HG03196 (cell line): ENCODE measurements at regions not wholly inside any gene's neighbourhood (a gene's known extent, or its start where the extent isn't known, plus 50 kb on each side); places are given as distances from the start of the nearest gene placed in this dataset.

Experiments
- ATAC-seq: cut with Tn5 transposase; IDR thresholded peaks from one replicate; pipeline ENCODE4 v1.9.1; 2021; ENCODE audit not compliant: unreplicated experiment

DNA sequence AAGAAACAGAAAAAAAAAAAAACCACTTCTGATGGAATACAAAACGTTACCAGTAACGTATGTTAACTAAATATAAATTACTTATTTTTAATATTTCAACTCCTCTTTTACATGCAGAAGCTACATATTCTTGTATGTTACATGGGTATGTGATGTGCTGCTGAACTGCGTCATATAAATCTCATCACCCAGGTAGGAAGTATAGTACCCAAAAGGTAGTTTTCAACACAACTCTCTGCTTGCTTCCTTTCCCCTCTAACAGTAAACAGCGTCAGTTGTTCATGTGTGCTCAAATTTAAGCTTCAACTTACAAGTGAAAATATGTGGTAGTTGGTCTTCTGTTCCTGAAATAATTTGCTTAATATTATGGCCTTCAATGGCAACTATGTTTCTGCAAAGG is 250.0 kb upstream of the RBMY1B start:
- ATAC-seq, result no peak

DNA sequence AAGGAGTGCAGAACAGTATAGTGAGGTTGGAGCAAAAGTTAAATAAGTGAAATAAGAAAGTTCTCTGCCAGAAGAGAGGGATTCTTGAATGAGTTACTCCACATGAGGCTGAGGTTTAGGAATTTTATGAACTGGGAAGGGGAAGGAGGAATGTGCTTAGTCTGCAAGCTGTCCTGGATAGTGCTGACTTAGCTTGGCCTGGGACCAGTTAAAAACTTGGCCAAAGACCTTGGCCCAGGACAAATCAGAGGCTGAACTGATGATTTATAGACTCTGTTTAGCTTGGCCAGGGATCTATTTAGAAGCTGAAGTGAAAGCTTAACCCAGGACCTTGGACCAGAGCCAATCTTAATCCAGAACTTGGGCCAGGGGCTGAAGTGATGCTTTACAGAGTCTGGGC is 244.4 kb upstream of the RBMY1B start:
- no peak for ATAC-seq

DNA sequence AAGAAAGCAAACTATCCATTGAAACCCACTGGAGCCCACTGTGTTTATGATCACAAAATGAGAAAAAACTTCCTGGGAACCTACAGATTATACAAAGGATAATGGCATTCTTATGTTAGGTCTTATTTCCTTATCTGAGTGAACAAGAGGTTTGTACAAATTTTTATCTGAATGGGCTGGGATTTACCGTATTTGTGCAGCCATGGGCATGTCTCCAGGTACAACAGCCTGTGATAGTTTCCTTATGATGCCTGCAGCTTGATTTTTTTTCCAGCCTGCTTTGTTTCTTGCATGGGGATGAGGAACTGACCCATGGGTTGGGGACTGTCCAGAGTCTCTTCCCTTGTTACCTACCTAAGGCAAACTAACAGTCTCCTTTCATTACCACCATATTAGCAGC is 244.0 kb upstream of the RBMY1B start:
- ATAC-seq, result no peak

DNA sequence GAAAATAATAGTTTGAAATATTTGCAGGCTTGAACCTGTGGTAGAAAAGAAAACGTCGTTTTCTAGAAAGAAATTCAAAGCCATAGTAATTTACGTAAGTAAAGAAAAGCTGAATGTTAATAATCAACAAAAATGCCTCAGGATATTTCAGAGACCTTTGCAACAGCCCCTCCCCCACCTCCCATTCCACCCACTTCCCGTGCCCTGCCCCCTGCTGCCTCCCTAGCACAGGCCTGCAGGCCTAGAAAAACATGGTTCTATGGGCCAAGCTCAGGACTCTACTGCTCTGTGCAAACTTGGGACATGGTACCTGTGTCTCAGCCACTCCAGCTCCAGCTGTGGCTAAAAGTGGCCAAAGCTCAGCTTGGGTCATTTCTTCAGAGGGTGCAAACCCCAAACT is 223.4 kb upstream of the RBMY1B start:
- no peak for ATAC-seq

DNA sequence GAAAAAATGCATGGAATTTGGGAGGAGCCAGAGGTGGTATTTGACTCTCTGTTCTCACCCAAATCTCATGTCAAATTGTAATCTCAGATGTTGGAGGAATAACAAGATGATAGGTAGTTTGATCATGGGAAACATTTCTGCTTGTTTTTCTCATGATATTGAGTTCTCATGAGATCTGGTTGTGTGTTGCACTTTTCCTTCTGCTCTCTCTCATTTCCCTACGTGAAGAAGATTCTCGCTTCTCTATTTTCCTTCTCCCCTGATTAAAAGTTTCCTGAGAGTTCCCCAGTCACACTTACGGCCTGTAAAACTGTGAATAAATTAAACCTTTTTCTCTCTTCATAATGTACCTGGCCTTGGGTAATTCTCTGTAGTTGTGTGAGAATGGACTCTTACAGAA is 222.2 kb upstream of the RBMY1B start:
- ATAC-seq, result no peak

DNA sequence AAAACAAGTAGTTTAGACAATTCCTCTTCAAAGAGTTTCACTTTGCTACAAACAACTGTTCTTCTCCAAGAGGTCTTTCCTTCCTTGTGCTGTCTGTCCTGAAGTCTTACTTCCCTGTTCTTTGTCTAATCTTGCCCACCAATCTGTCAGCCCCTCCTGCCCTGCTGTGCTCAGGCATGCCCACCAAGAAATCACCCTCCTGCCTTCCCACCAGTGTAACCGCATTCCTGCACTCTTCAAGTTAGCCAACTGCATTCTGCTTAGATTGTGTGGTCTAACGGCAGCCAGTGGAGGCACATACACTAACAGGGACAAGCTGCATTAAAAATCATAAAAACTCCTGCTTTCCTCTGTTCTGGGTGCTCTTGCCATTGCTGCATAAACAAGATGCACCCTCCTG is 215.9 kb upstream of the RBMY1B start:
- ATAC-seq, result no peak

DNA sequence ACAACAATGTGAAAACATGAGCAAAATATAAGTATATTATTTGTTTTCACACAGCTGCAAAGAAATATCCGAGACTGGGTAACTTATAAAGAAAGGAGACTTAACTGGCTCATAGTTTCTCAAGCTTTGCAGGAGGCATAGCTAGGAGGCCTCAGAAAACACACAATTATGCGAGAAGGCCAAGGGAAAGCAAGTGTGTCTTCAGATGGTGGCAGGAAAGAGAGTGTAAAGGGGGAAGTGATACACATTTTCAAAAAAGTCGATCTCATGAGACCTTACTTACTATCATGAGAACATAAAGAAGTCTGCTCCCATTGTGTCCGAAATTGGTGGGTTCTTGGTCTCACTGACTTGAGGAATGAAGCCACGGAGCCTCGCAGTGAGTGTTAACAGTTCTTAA is 208.9 kb upstream of the RBMY1B start:
- ATAC-seq, result no peak

DNA sequence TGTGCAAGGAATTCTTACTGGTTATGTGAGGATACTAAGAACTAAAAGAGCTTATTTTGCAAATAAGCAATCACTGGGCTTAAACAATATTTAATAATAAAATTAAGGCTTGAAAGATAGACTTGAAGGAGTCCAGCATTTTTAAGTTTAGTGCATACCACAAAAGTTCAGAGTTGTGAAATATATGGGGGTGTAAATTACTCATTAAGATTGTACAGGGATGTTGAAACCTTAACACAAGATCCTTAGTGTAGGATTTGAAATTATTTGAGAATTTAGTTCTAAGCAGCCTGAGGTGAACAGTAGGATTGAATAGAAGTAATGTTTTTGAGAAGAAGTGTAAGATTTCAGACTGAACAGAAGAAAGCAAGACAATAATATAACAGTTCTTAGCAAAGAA is 195.8 kb upstream of the RBMY1B start:
- no peak for ATAC-seq
